ENCODE measurements at regions not wholly inside any gene's neighbourhood (a gene's known extent, or its start where the extent isn't known, plus 50 kb on each side); places are given as distances from the start of the nearest gene placed in this dataset.

DNA sequence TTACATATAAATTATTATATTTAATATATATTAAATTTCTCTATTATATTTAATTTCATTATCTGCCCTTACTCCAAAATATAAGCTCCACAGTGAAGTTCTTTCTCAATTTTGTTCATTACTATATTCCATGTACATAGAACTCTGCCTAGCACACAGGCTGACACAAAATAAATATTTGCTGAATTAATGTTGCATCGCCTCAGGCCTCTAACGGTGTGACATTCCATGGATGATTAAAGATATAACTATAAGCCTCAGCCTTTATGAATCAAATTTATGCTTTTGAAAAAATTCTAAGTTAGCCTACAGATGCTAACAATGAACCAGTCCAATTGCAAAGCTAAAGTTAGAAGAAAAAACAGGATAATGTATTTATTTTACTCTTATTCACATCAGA, 1337.2 kb upstream of the NRXN1 start:
- TF ChIP-seq, protein P1, sequence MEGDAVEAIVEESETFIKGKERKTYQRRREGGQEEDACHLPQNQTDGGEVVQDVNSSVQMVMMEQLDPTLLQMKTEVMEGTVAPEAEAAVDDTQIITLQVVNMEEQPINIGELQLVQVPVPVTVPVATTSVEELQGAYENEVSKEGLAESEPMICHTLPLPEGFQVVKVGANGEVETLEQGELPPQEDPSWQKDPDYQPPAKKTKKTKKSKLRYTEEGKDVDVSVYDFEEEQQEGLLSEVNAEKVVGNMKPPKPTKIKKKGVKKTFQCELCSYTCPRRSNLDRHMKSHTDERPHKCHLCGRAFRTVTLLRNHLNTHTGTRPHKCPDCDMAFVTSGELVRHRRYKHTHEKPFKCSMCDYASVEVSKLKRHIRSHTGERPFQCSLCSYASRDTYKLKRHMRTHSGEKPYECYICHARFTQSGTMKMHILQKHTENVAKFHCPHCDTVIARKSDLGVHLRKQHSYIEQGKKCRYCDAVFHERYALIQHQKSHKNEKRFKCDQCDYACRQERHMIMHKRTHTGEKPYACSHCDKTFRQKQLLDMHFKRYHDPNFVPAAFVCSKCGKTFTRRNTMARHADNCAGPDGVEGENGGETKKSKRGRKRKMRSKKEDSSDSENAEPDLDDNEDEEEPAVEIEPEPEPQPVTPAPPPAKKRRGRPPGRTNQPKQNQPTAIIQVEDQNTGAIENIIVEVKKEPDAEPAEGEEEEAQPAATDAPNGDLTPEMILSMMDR (conservative IDR thresholded peaks at IDR 0.05; ENCODE audit: low read depth in 2 of 2) = no peak
- TF ChIP-seq EZH2 (IDR thresholded peaks at IDR 0.05; ENCODE audit: low read depth, unreplicated experiment) (no peak), POLR2AphosphoS5 (IDR thresholded peaks at IDR 0.05; ENCODE audit: low read depth) (no peak), JUNB (IDR thresholded peaks at IDR 0.05; ENCODE audit: unreplicated experiment) (no peak), NANOG (IDR thresholded peaks at IDR 0.05; ENCODE audit: borderline replicate concordance) (no peak), EZH2phosphoT487 (IDR thresholded peaks at IDR 0.05; ENCODE audit: unreplicated experiment) (no peak), ZNF331 (CRISPR knock-in tag; IDR thresholded peaks at IDR 0.05; ENCODE audit: low read depth) (no peak)
- TF ChIP-seq, protein P2, sequence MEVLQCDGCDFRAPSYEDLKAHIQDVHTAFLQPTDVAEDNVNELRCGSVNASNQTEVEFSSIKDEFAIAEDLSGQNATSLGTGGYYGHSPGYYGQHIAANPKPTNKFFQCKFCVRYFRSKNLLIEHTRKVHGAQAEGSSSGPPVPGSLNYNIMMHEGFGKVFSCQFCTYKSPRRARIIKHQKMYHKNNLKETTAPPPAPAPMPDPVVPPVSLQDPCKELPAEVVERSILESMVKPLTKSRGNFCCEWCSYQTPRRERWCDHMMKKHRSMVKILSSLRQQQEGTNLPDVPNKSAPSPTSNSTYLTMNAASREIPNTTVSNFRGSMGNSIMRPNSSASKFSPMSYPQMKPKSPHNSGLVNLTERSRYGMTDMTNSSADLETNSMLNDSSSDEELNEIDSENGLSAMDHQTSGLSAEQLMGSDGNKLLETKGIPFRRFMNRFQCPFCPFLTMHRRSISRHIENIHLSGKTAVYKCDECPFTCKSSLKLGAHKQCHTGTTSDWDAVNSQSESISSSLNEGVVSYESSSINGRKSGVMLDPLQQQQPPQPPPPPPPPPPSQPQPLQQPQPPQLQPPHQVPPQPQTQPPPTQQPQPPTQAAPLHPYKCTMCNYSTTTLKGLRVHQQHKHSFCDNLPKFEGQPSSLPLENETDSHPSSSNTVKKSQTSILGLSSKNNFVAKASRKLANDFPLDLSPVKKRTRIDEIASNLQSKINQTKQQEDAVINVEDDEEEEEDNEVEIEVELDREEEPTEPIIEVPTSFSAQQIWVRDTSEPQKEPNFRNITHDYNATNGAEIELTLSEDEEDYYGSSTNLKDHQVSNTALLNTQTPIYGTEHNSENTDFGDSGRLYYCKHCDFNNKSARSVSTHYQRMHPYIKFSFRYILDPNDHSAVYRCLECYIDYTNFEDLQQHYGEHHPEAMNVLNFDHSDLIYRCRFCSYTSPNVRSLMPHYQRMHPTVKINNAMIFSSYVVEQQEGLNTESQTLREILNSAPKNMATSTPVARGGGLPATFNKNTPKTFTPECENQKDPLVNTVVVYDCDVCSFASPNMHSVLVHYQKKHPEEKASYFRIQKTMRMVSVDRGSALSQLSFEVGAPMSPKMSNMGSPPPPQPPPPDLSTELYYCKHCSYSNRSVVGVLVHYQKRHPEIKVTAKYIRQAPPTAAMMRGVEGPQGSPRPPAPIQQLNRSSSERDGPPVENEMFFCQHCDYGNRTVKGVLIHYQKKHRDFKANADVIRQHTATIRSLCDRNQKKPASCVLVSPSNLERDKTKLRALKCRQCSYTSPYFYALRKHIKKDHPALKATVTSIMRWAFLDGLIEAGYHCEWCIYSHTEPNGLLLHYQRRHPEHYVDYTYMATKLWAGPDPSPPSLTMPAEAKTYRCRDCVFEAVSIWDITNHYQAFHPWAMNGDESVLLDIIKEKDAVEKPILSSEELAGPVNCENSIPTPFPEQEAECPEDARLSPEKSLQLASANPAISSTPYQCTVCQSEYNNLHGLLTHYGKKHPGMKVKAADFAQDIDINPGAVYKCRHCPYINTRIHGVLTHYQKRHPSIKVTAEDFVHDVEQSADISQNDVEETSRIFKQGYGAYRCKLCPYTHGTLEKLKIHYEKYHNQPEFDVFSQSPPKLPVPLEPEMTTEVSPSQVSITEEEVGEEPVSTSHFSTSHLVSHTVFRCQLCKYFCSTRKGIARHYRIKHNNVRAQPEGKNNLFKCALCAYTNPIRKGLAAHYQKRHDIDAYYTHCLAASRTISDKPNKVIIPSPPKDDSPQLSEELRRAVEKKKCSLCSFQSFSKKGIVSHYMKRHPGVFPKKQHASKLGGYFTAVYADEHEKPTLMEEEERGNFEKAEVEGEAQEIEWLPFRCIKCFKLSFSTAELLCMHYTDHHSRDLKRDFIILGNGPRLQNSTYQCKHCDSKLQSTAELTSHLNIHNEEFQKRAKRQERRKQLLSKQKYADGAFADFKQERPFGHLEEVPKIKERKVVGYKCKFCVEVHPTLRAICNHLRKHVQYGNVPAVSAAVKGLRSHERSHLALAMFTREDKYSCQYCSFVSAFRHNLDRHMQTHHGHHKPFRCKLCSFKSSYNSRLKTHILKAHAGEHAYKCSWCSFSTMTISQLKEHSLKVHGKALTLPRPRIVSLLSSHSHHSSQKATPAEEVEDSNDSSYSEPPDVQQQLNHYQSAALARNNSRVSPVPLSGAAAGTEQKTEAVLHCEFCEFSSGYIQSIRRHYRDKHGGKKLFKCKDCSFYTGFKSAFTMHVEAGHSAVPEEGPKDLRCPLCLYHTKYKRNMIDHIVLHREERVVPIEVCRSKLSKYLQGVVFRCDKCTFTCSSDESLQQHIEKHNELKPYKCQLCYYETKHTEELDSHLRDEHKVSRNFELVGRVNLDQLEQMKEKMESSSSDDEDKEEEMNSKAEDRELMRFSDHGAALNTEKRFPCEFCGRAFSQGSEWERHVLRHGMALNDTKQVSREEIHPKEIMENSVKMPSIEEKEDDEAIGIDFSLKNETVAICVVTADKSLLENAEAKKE (CRISPR knock-in tag; IDR thresholded peaks at IDR 0.05) = no peak
- TF ChIP-seq, protein P3, sequence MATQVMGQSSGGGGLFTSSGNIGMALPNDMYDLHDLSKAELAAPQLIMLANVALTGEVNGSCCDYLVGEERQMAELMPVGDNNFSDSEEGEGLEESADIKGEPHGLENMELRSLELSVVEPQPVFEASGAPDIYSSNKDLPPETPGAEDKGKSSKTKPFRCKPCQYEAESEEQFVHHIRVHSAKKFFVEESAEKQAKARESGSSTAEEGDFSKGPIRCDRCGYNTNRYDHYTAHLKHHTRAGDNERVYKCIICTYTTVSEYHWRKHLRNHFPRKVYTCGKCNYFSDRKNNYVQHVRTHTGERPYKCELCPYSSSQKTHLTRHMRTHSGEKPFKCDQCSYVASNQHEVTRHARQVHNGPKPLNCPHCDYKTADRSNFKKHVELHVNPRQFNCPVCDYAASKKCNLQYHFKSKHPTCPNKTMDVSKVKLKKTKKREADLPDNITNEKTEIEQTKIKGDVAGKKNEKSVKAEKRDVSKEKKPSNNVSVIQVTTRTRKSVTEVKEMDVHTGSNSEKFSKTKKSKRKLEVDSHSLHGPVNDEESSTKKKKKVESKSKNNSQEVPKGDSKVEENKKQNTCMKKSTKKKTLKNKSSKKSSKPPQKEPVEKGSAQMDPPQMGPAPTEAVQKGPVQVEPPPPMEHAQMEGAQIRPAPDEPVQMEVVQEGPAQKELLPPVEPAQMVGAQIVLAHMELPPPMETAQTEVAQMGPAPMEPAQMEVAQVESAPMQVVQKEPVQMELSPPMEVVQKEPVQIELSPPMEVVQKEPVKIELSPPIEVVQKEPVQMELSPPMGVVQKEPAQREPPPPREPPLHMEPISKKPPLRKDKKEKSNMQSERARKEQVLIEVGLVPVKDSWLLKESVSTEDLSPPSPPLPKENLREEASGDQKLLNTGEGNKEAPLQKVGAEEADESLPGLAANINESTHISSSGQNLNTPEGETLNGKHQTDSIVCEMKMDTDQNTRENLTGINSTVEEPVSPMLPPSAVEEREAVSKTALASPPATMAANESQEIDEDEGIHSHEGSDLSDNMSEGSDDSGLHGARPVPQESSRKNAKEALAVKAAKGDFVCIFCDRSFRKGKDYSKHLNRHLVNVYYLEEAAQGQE (IDR thresholded peaks at IDR 0.05; ENCODE audit: unreplicated experiment) = no peak

All from GM23338 (cell line).